Kidney capillary endothelial cell (primary cell): ENCODE measurements at regions not wholly inside any gene's neighbourhood (a gene's known extent, or its start where the extent isn't known, plus 50 kb on each side); places are given as distances from the start of the nearest gene placed in this dataset.
"Not testable (repeated sequence)": the region's sequence is repeated elsewhere in the genome, so short reads cannot be mapped to it uniquely, and the experiment has no call there.

Source experiments
- DNase-seq: peaks from one replicate; pipeline ENCODE4 v3.0.0-alpha.2; 2018; ENCODE audit warnings: low spot score

- no peak for DNase-seq
These were observed 335.7 kb upstream of the PIK3R1 start for GRCh38 chr5:67879620-67880510.

DNA sequence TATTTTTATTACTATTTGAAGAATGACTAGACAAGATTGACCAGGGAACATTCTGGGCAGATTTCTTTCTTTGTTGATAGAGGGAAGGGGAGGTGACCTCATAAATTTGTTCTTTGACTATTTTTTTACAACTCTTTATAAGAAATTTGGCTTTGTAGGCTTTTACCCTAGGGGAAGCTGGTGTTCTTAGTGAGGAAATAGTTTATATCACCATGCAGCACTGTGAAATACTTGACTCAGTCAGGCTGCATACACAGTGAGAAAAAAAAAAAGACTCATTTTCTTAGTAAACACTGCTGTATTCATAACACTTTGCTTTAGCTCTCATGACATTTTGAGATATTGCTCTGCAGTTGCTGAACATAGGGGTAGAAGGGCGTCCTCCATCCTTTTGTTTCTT, 336.6 kb upstream of the PIK3R1 start:
- DNase-seq: no peak

DNA sequence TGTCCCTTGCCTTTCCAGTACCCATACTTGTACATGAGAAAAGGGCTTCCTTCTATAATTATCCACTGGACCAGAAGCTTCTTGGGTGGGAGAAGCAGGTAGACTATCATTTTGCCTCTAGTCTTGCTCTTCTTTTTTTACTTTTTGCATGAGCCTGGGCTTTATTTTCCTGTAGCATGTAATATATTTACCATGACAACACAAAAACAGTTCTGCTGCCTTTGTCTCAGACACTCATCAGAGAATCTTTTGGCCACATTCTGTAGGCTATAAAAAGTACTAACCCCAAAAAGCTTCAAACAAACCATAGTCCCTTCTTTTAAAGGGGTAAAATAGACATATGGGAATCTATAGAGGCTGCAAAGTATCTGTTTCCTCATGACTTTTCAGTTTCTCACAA, 339.2 kb upstream of the PIK3R1 start:
- DNase-seq: no peak

DNA sequence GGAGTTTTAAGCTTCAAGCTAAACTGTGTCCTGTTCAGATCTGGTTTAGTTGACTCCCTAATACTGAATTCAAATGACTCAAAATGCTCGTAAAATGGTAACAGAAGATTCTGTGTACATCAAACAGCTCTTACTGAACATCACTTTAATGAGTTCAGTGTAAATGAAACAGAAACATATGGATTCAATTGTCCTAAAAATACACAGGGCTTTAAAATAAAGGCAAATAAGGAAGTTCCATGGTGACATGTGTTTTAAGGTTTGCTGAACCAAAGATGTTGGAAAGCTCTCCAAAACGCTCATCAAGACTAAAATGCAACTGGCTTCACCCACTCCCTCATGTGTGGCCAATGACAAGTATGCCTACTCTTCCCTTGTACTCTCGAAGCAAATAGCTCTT, 340.0 kb upstream of the PIK3R1 start:
- no peak for DNase-seq

DNA sequence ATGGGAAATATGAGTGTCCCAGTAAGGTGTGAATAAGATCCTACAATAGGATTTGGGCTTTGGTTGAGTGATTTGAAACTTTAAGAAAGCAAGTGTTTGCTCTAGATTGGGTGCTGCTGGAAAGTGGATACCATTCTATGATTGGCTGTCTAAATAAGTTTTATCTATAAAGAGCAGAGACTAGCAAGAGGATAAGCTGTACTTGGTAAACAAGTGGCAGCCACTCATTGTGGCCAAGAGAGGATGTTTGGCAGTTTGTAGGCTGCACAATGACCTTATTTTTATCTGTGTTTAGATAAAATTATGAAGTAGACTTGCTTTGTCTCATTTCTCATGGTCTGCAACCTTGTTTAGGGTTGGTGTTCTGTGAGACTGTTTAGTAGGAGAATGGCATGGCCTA, 341.6 kb upstream of the PIK3R1 start:
- DNase-seq: no peak

DNA sequence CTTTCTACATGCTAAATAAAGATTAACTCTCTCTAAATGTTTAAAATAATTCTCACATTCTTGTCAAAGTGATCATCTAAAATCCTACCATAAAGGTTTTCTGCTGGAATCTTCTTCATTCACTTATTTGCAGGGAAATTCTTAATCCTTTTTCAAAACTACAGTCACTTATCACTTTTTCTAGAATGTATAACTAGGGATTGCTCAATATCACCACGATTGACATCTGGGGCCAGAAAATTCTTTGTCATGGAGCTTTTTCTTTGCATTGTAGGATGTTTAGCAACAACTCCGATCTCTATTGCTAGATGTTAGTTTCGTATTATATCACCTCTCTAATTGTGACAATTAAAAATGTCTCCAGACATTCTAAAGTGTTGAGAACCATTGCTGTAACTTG, 344.9 kb upstream of the PIK3R1 start:
- DNase-seq: no peak

DNA sequence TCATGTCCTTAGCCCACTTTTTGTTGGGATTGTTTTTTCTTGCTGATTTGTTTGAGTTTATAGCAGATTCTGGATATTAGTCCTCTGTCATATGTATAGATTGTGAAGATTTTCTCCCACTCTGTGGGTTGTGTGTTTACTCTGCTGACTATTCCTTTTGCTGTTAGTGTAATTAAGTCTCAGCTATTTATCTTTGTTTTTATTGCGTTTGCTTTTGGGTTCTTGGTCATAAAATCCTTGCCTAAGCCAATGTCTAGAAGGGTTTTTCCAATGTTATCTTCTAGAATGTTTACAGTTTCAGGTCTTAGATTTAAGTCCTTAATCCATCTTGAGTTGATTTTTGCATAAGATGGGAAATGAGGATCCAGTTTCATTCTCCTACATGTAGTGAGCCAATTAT, 351.2 kb upstream of the PIK3R1 start:
- not testable (repeated sequence) for DNase-seq

- no peak for DNase-seq
These were observed 357.0 kb upstream of the PIK3R1 start for GRCh38 chr5:67858471-67859031.

GRCh38 chr5:67857502-67857901, 358.1 kb upstream of the PIK3R1 start:
- DNase-seq: no peak

GRCh38 chr5:67855523-67855922, 360.0 kb upstream of the PIK3R1 start:
- DNase-seq: no peak

DNA sequence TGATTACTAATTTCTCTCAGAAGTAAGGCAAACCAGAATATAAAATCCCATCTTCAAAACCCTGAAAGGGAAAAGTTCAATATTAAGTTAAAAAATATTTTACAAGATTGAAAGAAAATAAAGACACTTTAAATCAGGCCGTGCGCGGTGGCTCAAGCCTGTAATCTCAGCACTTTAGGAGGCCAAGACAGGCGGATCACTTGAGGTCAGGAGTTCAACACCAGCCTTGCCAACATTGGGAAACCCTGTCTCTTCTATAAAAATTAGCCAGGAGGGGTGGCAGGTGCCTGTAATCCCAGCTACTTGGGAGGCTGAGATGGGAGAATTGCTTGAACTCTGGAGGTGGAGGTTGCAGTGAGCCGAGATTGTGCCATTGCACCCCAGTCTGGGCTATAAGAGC, 364.6 kb upstream of the PIK3R1 start:
- DNase-seq: not testable (repeated sequence)

- DNase-seq: no peak
These were observed 370.6 kb upstream of the PIK3R1 start for GRCh38 chr5:67844924-67845323.

GRCh38 chr5:67842806-67843205, 372.8 kb upstream of the PIK3R1 start:
- peak; percentile 19 for DNase-seq

DNA sequence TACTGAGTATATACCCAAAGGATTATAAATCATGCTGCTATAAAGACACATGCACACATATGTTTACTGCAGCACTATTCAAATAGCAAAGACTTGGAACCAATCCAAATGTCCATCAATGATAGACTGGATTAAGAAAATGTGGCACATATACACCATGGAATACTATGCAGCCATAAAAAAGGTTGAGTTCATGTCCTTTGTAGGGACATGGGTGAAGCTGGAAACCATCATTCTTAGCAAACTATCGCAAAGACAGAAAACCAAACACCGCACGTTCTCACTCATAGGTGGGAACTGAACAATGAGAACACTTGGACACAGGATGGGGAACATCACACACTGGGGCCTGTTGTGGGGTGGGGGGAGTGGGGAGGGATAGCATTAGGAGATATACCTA, 378.3 kb upstream of the PIK3R1 start:
- not testable (repeated sequence) for DNase-seq

- not testable (repeated sequence) for DNase-seq
These were observed 379.1 kb upstream of the PIK3R1 start for GRCh38 chr5:67836496-67836895.

- no peak for DNase-seq
These were observed 384.5 kb upstream of the PIK3R1 start for GRCh38 chr5:67831048-67831447.

DNA sequence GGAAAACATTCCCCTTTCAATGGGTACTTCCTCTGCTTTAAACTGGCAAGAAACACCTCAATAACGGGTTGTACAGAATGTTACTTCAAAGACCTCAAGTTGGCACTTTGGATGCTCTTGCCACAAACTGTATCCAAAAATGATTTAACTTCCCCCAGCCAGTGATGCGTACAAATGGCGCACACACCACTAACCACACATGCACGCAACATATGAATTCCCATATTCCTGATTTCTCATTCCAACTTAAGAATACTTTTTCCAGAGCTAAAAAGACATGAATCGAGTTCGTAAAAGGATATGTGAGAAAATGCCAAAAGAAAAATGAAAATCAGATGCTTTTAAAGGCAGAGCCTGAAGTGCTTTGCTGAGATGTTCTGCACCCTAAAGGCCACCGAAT, 388.0 kb upstream of the PIK3R1 start:
- DNase-seq: no peak

GRCh38 chr5:67824852-67825251, 390.7 kb upstream of the PIK3R1 start:
- no peak for DNase-seq

DNA sequence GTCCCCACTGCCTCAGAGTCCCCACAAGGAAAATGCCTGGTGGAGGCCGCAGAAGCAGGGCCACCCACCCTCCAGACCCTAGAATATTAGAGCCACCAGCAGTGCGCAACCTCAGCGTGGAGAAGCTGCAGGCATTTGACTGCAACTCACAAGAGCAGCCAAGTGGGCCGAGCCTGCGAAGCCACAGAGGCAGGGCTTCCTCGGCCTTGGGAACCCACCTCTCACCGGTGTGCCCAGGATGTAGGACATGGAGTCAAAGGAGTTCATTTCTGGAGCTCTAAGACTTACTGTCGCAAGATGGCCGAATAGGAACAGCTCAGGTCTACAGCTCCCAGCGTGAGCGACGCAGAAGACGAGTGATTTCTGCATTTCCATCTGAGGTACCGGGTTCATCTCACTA, 397.9 kb upstream of the PIK3R1 start:
- DNase-seq: no peak

DNA sequence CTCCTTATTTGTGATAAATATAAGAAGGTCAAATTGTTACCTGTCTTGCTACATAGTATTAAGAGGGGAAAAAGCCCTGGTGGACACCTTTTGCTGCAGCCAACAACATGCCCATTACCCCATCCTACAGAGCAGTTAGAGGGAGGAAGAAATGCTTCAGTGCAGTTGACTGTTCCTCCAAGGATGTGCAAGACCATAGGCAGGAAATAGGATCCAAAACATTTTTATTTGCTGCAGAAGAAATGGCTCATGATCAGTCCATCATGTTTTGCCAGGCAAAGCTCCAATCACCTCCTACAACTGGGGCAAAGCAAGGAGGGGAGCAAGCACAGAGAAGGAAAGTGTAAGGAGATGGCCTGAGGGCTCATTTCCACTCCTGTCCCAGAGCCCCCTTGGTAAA, 399.1 kb upstream of the PIK3R1 start:
- DNase-seq: no peak

DNA sequence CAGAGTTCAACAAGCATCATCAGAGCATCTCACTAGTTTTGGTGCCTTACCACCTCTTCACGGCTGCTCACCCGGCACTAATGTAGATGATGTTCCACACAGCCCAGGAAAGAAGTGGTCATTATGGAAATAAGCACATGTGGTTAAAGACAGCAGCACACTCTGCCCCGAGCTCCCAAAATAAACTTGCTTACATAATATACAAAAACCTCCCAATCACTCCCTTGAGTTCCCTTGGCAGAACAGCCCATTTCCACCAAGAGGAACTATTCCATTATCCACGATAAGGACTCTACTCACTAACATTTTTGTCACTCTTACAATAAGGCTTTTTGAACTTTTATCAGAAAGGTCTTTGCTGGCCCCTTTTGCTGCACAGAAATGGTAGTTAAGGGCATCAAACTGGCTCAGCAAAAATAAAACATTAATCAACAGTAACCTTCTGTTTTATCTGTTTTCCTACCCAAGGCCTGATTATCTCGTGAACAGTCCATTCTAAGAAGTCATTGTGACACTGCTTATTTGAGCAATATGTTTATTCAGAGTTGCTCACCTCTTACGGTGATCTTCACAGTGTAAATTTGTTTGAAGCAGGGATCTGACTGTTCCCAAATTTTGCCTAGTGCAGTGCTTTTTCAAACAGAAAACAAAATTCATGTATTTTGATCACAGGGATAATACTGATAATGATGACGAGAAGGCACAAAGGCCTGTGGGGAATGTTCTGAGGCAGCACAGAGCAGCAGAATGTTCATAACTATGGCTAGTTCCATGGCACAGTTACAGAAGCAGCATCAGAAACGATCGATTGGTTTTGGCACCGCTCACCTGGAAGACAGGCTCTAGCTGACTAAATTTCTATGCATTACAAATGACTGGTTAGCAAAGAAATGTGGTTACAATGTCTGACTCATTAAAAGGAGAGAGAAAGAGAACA, 399.8 kb upstream of the PIK3R1 start:
- no peak for DNase-seq

DNA sequence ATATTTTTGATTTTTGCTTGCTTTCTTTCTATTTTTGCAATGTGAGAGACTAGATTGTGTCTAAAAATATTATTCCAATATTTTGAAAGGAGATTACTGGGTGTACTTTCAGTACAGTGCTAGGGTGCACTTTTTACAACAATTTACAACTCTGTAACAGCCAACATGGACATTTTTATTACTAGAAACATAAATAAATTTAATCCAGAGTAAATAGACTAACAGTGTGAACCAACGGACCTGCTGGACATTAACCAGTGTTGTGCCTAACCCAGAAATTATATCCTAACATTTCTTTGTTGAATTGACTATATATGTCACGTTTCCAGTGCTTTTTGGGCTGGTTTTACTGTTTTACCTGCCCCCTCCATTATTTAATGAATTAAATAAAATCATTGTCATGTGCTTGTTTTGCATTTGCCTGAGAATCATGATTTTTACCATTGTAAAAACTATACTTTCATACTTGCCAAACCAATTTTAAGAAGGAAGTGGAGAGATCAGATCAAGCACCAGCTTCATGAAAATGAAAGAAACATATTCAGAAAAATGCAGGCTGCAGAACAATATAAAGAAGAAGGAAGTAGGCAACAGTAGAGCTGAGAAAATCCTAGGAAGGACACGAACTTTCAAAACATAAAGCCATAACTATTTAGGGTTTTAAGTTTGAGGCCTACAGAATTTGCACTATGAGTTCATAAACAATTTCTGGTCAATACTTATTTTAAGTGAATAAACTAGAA, 400.8 kb upstream of the PIK3R1 start:
- DNase-seq: no peak
